Astrocyte of the cerebellum (primary cell): ENCODE measurements at regions not wholly inside any gene's neighbourhood (a gene's known extent, or its start where the extent isn't known, plus 50 kb on each side); places are given as distances from the start of the nearest gene placed in this dataset.

Experiments used
- DNase-seq: peaks from one replicate; pipeline ENCODE4 v3.0.0-alpha.2; 2011; ENCODE audit warnings: low read depth
- H3K4me3 ChIP-seq: 2 replicates; pipeline ENCODE4 v1.5.1; 2011; ENCODE audit warnings: mild to moderate bottlenecking, low read depth, low read length, moderate library complexity
- in situ Hi-C: cut with HindIII; loops from 2 replicates; pipeline ENCODE4 v1.10.0; 2017; ENCODE audit warnings: low sequenced_read_pairs
- TF ChIP-seq, protein P1 (sequence below): IDR thresholded peaks from 2 replicates; pipeline ENCODE4 v1.5.1; 2012; ENCODE audit warnings: low read length, low read depth, moderate library complexity, mild to moderate bottlenecking; ENCODE audit errors: missing control alignments

DNA sequence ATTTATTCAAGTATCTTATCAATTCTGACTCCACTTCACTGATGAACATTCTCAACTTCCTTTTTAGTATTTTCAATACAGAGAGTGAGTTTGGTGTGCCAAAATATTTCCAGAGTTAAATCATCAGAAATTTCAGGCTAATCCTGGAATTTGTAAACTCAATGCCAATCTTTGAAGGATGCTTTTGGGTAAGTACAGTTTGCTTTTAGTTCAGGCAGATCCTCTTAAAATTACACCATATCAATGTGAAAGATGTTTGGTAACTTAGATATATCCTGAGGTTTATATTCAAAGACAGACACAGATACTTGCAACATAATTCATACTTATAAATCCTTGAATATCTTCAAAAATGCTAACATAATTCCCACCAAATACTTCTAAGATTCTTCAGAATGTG, 76.0 kb upstream of the FAM47B start:
- in situ Hi-C loops = no loop called here
- no peak overlapping the region for H3K4me3 ChIP-seq
- TF ChIP-seq, protein P1, sequence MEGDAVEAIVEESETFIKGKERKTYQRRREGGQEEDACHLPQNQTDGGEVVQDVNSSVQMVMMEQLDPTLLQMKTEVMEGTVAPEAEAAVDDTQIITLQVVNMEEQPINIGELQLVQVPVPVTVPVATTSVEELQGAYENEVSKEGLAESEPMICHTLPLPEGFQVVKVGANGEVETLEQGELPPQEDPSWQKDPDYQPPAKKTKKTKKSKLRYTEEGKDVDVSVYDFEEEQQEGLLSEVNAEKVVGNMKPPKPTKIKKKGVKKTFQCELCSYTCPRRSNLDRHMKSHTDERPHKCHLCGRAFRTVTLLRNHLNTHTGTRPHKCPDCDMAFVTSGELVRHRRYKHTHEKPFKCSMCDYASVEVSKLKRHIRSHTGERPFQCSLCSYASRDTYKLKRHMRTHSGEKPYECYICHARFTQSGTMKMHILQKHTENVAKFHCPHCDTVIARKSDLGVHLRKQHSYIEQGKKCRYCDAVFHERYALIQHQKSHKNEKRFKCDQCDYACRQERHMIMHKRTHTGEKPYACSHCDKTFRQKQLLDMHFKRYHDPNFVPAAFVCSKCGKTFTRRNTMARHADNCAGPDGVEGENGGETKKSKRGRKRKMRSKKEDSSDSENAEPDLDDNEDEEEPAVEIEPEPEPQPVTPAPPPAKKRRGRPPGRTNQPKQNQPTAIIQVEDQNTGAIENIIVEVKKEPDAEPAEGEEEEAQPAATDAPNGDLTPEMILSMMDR = no peak
- DNase-seq = no peak

DNA sequence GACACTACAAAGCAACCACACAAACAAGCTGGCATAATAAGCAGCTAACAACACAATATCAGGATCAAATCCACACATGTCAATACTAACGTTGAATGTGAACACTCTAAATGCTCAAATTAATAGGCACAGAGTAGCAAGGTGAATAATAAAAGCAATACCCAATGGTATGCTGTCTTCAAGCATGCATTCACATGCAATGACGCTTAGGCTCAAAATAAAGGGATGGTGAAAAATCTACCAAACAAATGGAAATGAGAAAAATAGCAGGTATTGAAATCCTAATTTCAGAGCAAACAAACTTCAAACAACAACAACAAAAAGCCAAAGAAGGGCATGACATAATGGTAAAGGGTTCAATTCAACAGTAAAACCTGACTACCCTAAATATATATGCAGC, 74.0 kb upstream of the FAM47B start:
- DNase-seq = no peak
- in situ Hi-C loops = no loop called here
- TF ChIP-seq, protein P1 = no peak

DNA sequence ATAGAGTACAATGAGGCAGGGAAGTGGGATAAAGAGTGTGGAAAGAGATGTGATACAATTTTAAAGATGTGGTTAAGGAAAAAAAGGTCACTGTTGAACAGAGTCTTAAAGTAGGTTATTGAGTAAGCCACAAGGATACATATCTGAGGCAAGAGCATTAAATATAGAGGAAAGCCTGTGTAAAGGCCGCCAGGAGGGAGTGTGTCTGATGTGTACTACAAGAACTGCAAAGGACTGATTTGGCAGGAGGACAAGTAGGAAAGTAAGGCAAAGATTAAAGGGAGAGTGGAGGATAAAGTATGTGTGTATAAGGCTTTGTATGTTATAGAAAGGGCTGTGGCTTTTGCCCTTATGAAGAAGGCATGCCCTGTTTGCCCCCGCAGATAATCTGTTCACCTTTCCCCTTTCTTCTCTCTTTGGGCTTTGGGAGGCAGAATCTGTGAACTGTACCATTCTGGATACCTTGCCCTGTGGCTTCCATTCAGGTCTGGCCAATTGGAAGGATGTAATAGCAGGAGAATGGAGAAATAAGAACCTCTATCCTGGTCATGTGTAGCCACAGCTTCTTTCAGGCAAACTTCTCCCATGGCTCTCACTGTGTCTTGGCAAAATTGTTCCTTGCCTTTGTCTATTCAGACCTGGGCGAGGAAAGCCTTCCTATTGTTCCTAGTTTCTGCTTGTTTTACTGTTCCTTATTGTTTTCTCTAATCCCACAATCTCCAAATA, 68.9 kb upstream of the FAM47B start:
- no peak for DNase-seq
- TF ChIP-seq, protein P1 = no peak
- in situ Hi-C loops = no loop called here
- no peak overlapping the region for H3K4me3 ChIP-seq

More for the DNA sequence above, 74.0 kb upstream of the FAM47B start:
- H3K4me3 ChIP-seq = no peak overlapping the region

DNA sequence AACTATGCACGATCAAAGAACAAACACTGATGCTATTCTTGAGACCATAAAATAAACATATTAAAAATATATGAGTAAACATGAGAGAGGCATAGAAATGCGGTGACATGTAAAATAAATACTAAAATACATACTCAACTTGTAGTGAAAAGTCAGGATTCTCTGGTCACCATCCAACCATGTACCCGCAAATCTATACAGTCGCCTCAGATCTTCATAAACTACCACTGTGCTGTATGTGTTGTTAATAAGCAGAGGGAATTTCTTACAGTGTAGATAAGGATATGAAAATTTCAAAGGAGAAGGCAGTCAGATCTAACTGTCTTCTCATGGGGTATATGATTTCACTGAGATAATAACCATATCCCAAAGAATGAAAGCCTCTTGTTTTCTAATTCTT, 67.8 kb upstream of the FAM47B start:
- in situ Hi-C loops = no loop called here
- TF ChIP-seq, protein P1 = no peak
- no peak overlapping the region for H3K4me3 ChIP-seq
- no peak for DNase-seq

DNA sequence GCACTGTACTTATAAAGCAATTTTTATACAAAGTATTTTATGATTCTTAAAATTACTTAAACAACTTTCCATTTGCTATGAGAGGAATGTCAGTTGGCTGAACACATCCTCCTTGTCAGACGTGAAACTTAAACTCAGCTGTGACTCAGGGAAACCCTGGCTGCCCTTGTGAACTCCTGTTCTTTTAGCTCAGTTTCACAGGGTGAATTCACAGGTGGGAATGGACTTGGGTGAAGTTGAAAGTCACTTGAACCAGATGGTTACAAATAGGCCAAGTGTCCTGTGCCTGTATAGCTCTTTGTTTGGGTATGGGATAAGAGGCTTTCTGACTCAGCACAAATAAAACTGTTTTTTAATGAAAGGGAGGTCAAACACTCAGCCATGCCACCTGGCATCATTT, 67.4 kb upstream of the FAM47B start:
- no peak overlapping the region for H3K4me3 ChIP-seq
- peak; percentile 18 for DNase-seq
- TF ChIP-seq, protein P1 = no peak
- in situ Hi-C loops = no loop called here

DNA sequence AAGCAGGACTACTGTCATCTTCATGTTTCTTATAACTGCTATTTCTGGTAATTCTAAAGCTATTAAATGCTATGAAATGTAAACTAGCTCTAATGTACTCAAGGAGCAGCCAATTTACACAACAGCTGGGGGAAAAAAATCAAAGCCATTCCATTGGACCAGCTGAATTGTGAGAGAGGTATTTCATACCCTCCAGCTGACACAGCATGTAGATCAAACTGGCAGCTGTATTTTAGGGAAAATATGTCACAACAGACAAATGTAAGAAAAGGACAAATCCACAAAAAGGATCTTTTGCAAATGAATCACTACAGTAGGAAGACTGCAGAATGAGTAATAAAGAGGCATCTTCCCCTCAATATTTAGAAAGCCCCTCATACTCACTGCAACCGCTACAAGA, 65.2 kb upstream of the FAM47B start:
- in situ Hi-C loops = no loop called here
- no peak overlapping the region for H3K4me3 ChIP-seq
- TF ChIP-seq, protein P1 = no peak
- DNase-seq = no peak

DNA sequence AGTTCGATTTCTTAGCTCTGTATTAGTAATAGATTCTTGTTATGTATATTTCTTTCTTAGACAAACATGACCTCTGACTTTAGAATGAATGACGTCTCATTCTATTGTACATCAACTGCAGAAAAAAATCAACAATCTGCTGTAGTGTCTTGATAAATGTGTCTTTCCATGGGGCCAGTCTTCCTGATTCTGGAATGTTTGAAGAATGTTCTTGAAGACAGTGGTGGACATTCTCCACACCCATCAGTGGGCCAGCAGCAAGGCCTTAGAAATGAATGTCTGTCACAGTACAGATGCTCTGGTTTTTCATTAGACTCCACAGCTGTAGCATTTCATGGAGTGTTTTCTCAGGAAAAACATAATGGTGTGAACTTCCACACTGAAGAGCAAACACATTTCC, 63.2 kb upstream of the FAM47B start:
- no peak for DNase-seq
- in situ Hi-C loops = no loop called here
- TF ChIP-seq, protein P1 = no peak
- H3K4me3 ChIP-seq = no peak overlapping the region
